HG03565 (cell line): ENCODE measurements at regions not wholly inside any gene's neighbourhood (a gene's known extent, or its start where the extent isn't known, plus 50 kb on each side); places are given as distances from the start of the nearest gene placed in this dataset.
"Not testable (repeated sequence)": the region's sequence is repeated elsewhere in the genome, so short reads cannot be mapped to it uniquely, and the experiment has no call there.

Experiments used
- ATAC-seq: cut with Tn5 transposase; IDR thresholded peaks from one replicate; pipeline ENCODE4 v1.9.1; 2021; ENCODE audit warnings: mild to moderate bottlenecking, moderate library complexity; ENCODE audit not compliant: unreplicated experiment

- no peak for ATAC-seq
Measured at GRCh38 chr1:163570071-163570470, 248.3 kb downstream of the NUF2 start.

GRCh38 chr1:163571950-163572349, 250.2 kb downstream of the NUF2 start:
- ATAC-seq: no peak

GRCh38 chr1:163574119-163574518, 252.4 kb downstream of the NUF2 start:
- no peak for ATAC-seq

DNA sequence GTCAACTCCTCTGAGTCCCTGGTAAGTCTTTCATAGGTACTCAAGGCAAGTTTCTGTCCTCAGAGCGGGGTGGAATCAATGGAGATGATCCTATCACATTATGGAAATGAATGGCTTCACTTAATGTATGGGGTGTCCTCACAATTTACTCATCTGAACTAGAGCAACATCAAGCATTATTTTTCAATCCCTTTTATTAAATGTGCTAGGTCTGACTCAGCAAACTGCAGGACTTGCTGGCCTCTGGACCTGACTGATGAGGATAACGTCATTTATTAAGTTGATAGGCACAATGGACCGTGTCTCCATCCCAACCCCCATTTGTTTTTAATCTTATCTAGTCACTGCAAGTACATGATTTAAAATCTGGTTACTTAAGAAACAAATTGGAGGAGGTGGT, 259.2 kb downstream of the NUF2 start:
- ATAC-seq: no peak

GRCh38 chr1:163583661-163584181, 262.0 kb downstream of the NUF2 start:
- no peak for ATAC-seq

- ATAC-seq: no peak
Measured at GRCh38 chr1:163585796-163586195, 264.0 kb downstream of the NUF2 start.

DNA sequence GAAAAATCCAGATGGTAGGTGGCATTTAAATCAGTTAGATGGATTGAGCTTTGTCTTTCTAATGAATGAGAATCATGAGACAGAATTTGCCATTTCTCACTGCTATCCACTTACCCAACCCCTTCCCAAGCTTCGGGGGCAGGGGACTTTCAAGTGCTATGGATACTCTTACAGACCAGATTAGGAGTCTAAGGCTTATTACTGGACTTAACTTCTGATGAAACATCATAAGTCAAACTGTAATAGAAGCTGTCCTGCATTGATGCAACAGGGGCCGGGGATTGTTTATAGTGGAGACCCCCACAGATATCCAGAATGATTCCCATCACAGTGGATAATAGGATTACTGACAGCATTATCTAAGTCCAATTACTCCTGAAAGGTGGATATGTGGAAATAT, 267.0 kb downstream of the NUF2 start:
- ATAC-seq: no peak

DNA sequence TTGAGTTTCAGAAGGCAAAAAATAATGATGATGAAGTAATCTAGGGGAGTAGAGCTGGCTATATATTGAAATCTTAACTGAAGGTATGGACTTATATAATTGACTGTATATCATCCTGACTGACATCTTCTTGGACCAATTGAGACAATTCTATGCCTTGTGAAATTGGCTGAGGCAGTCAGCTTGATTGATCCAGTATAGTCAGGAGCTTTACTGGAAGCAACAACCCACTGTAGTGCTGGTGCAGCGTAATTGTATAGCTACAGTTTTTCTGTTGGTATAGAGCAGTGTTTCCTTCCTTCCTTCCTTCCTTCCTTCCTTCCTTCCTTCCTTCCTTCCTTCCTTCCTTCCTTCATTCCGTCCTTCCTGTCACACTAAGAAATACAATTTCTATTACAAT, 268.0 kb downstream of the NUF2 start:
- ATAC-seq: no peak

- not testable (repeated sequence) for ATAC-seq
Measured at GRCh38 chr1:163591131-163591530, 269.4 kb downstream of the NUF2 start.

DNA sequence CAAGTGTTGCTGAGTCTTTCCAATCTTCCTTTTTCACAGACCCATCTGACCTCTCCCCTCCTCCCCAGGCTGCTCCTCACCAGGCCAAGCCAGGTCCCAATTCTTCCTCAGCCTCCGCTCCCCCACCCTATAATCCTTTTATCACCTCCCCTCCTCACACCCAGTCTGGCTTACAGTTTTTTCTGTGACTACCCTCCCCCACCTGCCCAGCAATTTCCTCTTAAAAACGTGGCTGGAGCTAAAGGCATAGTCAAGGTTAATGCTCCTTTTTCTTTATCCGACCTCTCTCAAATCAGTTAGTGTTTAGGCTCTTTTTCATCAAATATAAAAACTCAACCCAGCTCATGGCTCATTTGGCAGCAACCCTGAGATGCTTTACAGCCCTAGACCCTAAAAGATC, 270.9 kb downstream of the NUF2 start:
- ATAC-seq: not testable (repeated sequence)

GRCh38 chr1:163596106-163596505, 274.4 kb downstream of the NUF2 start:
- not testable (repeated sequence) for ATAC-seq

- no peak for ATAC-seq
Measured at GRCh38 chr1:163596541-163597258, 274.9 kb downstream of the NUF2 start.

GRCh38 chr1:163604321-163604720, 282.6 kb downstream of the NUF2 start:
- no peak for ATAC-seq

DNA sequence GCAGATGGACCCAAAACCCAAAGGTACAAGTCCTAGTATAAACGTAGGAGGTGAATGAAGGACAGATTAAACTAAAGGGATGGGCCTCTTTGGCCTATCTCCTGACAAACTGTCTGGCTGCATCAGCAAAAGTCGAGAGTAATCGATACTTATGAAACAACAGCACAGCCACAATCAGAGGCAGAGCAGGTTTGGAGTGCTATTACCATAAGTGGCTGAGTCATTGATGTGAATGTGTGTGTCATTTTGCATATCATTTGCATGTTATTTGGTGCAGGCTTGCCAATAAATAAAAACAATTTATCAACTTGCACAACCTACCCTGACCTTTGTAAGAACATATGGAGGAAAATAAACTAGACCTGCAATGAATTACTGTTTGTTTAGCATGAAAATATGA, 283.1 kb downstream of the NUF2 start:
- no peak for ATAC-seq

DNA sequence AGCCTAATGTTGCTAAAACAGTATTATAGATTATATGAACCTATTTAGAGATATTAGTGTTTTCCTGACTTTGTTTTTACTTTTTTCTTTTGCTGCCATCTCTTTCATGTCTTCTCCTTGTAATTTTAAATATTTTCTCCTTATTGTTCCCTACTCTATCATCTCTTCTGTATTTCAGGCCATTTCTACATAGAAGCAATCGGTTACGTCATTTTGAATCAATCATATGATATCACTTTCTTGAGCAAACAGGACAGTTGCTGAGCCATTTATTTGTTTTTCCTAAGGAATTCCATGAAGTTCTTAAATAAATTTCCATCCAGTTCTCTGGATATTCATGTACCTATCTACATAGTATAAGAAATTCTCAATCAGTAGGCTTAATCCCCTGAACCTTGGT, 287.2 kb downstream of the NUF2 start:
- no peak for ATAC-seq

DNA sequence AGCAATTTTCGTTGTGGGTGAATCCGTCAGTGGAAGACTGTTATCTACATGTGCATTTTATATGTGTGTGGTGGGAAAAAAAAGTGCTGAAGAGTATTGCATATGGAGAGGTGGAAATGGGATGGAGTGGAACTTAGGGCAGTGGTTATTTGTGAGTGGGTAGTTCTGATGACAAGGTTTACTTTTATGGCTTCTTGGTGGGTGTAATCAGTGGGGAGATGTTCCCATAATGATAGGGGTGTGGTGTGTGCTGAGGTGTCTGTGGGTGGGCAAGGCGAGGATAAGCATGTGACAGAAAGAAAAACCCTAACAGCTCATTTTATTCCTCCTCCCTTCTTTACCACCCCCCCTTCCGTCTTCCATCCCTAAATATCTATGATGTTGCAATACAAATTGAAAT, 288.1 kb downstream of the NUF2 start:
- no peak for ATAC-seq

DNA sequence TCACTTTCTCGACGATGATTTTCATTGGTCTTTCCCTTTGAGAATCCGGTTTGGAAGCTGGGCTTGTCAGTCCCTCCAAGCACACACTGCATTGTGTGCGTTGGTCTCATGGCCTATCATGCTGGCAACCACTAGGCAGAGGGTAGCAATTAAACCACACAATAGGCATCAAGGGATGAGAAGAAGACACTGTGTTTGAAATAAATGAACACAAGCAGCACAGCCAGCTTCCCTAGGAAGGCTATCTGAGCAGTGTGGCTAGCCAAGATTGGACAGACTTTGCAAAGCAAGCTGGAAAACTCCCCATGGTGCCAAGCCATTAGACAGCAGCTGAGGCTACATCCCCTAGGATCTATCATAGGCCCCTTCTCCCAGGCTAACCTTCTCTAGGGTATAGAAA, 288.7 kb downstream of the NUF2 start:
- ATAC-seq: no peak

- ATAC-seq: no peak
Measured at GRCh38 chr1:163614361-163614760, 292.6 kb downstream of the NUF2 start.

DNA sequence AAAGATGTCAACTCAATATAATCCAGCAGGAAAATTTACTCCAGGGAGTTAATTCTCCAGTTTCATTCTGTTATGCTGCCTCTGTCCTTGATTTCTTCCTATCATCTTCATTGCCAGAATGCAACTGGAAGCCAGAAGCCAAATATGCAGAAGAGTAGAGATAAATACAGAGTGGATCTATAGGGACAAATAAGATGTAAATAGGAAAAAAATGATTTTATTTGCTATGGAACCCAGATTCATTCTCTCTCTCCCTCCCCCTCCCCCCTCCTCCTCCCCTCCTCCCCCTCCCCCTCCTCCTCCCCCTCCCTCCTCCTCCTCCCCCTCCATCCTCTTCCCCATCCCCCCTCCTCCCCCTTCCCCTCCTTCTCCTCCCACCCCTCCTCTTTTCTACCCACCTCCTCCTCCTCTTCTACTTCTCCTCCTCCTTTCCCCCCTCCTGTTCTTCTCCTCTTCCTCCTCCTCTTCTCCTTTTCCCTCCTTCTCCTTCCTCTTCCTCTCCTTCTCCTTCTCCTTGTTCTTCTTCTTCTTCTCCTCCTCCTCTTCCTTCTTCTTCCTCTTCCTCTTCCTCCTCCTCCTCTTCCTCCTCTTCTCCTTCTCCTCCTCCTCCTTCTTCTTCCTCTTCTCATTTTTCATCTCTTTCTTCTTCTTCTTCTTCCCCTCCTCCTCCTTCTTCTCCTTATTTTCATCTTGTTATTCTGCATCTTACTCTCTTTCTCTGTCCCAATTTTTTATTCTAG, 306.4 kb downstream of the NUF2 start:
- no peak for ATAC-seq

DNA sequence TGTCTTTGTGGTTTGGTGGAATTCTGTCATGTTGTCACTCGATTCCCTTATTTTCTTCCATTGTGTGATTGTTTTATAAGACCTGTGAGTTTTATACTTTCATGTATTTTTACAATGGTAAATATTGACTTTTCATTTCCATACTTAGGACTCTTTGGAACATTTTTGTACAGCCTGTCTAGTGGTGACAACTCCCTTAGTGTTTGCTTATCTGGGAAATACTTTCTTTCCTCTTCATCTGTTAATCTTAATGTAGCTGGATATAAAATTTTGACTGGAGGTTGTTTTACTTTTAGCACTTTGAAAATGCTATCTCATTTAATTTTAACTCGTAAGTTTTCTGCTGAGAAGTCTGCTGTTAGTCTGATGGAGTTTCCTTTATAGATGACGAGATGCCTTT, 310.5 kb downstream of the NUF2 start:
- ATAC-seq: no peak

DNA sequence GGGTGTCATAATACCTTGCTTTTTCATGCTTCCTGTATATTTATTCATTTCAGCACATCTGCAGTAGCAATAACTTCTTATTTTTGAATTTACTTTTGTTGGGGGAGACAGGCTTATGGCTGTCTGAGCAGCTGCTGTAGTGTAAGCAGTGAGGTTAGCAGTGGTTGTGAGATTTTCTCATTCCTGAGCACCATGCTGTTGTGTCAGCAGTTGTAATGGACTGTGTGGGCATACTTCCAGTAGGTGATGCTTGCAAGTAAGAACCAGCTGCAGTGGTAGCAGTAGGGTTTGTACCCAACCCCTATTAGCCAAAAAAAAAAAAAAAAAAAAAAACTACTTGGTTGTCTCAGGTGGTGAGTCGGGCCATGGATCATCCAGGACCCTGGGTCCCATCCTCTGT, 311.6 kb downstream of the NUF2 start:
- ATAC-seq: no peak

DNA sequence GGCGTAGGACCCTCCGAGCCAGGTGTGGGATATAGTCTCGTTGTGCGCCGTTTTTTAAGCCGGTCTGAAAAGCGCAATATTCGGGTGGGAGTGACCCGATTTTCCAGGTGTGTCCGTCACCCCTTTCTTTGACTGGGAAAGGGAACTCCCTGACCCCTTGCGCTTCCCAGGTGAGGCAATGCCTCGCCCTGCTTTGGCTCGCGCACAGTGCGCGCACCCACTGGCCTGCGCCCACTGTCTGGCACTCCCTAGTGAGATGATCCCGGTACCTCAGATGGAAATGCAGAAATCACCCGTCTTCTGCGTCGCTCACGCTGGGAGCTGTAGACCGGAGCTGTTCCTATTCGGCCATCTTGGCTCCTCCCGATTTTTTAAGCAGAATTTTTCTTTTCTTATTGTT, 323.9 kb downstream of the NUF2 start:
- not testable (repeated sequence) for ATAC-seq
